WERI-Rb-1 (cell line): ENCODE measurements at regions not wholly inside any gene's neighbourhood (a gene's known extent, or its start where the extent isn't known, plus 50 kb on each side); places are given as distances from the start of the nearest gene placed in this dataset.

Experiments
- DNase-seq: peaks from one replicate; pipeline ENCODE4 v3.0.0-alpha.2; 2020
- H3K27ac ChIP-seq: fragments of 250-450 bp; sonication (Bioruptor Pico); 2 replicates; pipeline ENCODE4 v1.5.1; 2020; ENCODE audit warnings: mild to moderate bottlenecking, moderate library complexity
- H3K27me3 ChIP-seq: fragments of 250-450 bp; sonication (Bioruptor Pico); 2 replicates; pipeline ENCODE4 v1.5.1; 2021; ENCODE audit warnings: mild to moderate bottlenecking, low read depth, moderate library complexity; ENCODE audit not compliant: insufficient read depth, severe bottlenecking
- H3K36me3 ChIP-seq: fragments of 250-450 bp; sonication (Bioruptor Pico); 2 replicates; pipeline ENCODE4 v1.5.1; 2020; ENCODE audit warnings: mild to moderate bottlenecking, moderate library complexity
- H3K4me3 ChIP-seq: 2 replicates; pipeline ENCODE4 v1.5.1; 2011; ENCODE audit warnings: low read depth, mild to moderate bottlenecking, control low read depth, low read length
- H3K9me3 ChIP-seq: fragments of 250-450 bp; sonication (Bioruptor Pico); 2 replicates; pipeline ENCODE4 v1.5.1; 2021; ENCODE audit warnings: mild to moderate bottlenecking, moderate library complexity; ENCODE audit not compliant: severe bottlenecking
- TF ChIP-seq, protein P1 (sequence below): IDR thresholded peaks from 2 replicates; pipeline ENCODE4 v1.5.1; 2011; ENCODE audit warnings: low read depth, mild to moderate bottlenecking, control low read depth, inconsistent platforms, low read length

DNA sequence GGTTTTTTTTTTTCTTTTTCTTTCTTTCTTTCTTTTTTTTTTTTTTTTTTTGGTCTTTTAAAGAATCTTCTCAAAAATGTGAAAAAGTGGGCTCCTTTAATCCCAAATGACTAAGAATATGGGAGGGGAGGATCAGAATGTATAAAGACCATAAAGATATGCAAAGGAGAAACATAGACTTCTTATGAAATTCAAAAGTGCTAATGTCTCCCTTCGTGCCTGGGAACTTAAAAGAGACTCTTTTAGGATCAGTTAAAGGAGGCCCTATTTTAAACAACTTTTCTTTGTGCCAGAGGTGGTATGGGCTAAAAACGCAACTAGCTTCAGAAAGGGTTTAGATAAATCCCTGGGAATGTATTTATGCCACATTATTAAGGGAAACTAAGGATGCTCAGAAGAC is 54.2 kb upstream of the KAZN start:
- Histone ChIP-seq H3K27ac (no peak overlapping the region), H3K4me3 (no peak overlapping the region), H3K9me3 (no peaks in the 10 kb centered on the region), H3K36me3 (no peaks in the 10 kb centered on the region), H3K27me3 (peaks cover 74% of the 10 kb centered on the region)
- TF ChIP-seq, protein P1, sequence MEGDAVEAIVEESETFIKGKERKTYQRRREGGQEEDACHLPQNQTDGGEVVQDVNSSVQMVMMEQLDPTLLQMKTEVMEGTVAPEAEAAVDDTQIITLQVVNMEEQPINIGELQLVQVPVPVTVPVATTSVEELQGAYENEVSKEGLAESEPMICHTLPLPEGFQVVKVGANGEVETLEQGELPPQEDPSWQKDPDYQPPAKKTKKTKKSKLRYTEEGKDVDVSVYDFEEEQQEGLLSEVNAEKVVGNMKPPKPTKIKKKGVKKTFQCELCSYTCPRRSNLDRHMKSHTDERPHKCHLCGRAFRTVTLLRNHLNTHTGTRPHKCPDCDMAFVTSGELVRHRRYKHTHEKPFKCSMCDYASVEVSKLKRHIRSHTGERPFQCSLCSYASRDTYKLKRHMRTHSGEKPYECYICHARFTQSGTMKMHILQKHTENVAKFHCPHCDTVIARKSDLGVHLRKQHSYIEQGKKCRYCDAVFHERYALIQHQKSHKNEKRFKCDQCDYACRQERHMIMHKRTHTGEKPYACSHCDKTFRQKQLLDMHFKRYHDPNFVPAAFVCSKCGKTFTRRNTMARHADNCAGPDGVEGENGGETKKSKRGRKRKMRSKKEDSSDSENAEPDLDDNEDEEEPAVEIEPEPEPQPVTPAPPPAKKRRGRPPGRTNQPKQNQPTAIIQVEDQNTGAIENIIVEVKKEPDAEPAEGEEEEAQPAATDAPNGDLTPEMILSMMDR = no peak
- DNase-seq = no peak

DNA sequence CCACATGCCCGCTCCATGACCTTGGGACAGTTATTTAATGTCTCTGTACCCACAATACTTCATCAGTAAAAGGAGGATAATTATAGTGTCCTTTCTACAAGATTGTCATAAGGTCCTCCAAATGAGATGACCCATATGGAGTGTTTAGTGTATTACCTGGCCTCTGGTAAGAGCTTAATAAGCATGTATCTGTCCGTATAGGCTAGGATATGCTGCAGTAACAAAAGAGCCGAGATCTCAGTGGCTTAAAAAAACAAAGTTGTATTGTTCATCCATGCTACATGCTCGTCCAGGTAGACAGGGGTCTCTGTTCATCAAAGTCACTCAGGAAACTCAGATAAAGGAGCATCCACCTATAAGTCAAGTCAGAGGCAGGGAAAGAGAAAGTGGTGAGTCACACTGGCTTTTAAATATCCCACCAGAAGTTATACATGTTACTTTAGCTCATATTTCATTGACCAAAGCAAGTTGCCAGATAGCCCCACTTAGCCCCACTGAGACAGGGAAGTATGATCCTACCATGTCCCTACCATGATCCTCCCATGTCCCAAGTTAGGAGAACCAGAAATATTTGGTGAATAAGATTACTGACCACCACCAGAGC is 53.0 kb upstream of the KAZN start:
- no peak overlapping the region for H3K4me3 ChIP-seq
- H3K27me3 ChIP-seq = peaks cover 74% of the 10 kb centered on the region
- no peak for DNase-seq
- no peak overlapping the region for H3K27ac ChIP-seq
- H3K36me3 ChIP-seq = no peaks in the 10 kb centered on the region
- H3K9me3 ChIP-seq = no peaks in the 10 kb centered on the region
- TF ChIP-seq, protein P1 = no peak

- no peaks in the 10 kb centered on the region for H3K36me3 ChIP-seq
Measured at GRCh38 chr1:14546416-14546815, 52.1 kb upstream of the KAZN start.

More at GRCh38 chr1:14546416-14546815, 52.1 kb upstream of the KAZN start:
- no peak for DNase-seq
- Histone ChIP-seq H3K4me3 (no peak overlapping the region), H3K27ac (no peak overlapping the region), H3K27me3 (peaks cover 73% of the 10 kb centered on the region), H3K9me3 (no peaks in the 10 kb centered on the region)
- TF ChIP-seq, protein P1 = no peak
